ENCODE measurements at regions not wholly inside any gene's neighbourhood (a gene's known extent, or its start where the extent isn't known, plus 50 kb on each side); places are given as distances from the start of the nearest gene placed in this dataset.

- TF ChIP-seq MAFK (IDR thresholded peaks at IDR 0.05; ENCODE audit: low read depth, low read length) (no peak), RAD21 (IDR thresholded peaks at IDR 0.05; ENCODE audit: low read length) (no peak), POLR2A (IDR thresholded peaks at IDR 0.05; ENCODE audit: low read depth, low read length) (no peak), CTCF (conservative IDR thresholded peaks at IDR 0.05; ENCODE audit: low read depth, low read length) (no peak), BHLHE40 (IDR thresholded peaks at IDR 0.05; ENCODE audit: low read depth, low read length) (no peak), SMC3 (IDR thresholded peaks at IDR 0.05; ENCODE audit: low read depth, low read length) (no peak), RFX5 (IDR thresholded peaks at IDR 0.05; ENCODE audit: low read depth, low read length) (no peak), CEBPB (IDR thresholded peaks at IDR 0.05; ENCODE audit: low read depth, low read length) (no peak), MXI1 (IDR thresholded peaks at IDR 0.05; ENCODE audit: borderline replicate concordance, low read depth, low read length) (no peak), CHD1 (IDR thresholded peaks at IDR 0.05; ENCODE audit: low read depth, low read length) (no peak), MAZ (IDR thresholded peaks at IDR 0.05; ENCODE audit: borderline replicate concordance, low read depth, low read length) (no peak), ELK1 (IDR thresholded peaks at IDR 0.05; ENCODE audit: borderline replicate concordance, low read depth, low read length) (no peak)
These were observed 388.1 kb downstream of the KCNRG start for GRCh38 chr13:50403311-50403710.
